ENCODE measurements at regions not wholly inside any gene's neighbourhood (a gene's known extent, or its start where the extent isn't known, plus 50 kb on each side); places are given as distances from the start of the nearest gene placed in this dataset.

DNA sequence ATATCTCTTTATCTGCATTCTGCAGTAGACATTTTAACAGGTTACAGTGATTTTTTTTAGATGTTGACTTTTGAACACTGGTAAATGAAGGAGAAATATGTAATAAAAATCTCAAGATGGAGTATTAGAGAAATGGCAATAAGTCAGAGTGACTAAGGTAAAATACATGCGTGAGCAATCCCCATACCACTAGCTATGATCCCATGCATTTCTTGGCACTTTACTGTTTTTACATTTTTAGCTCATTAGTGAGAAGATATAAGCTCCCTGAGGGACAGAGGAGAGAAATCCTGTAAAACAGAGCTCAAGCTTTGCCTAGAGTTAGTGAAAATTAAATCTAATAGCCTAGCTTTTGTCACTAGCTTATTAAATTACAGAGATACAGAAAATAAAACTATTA is 181.9 kb upstream of the TRPM3 start:
- Histone ChIP-seq H3K9me3 (ENCODE audit: low read length) (no peaks in the 10 kb centered on the region), H3K4me2 (ENCODE audit: low read length) (no peak overlapping the region), H3K4me1 (ENCODE audit: insufficient read depth, low read length) (no peaks in the 10 kb centered on the region), H3K27ac (ENCODE audit: low read length) (no peak overlapping the region), H3K4me3 (ENCODE audit: low read length) (no peak overlapping the region), H3K79me2 (ENCODE audit: low read length) (no peaks in the 10 kb centered on the region), H2AFZ (ENCODE audit: low read length) (no peak overlapping the region), H3F3A (ENCODE audit: low read length, unreplicated experiment) (no peaks in the 10 kb centered on the region), H4K20me1 (ENCODE audit: low read length) (no peaks in the 10 kb centered on the region), H3K36me3 (ENCODE audit: low read depth, low read length) (no peaks in the 10 kb centered on the region), H3K27me3 (ENCODE audit: low read length) (peaks cover 7% of the 10 kb centered on the region; the same call in 1 of the 2 replicates), H3K9me2 (replicated peaks; ENCODE audit: low read length) (no peaks in the 10 kb centered on the region), H3K9ac (ENCODE audit: low read length) (no peak overlapping the region)
- BruUV-seq (replicated peaks): no TSS peak
- TF ChIP-seq EZH2phosphoT487 (IDR thresholded peaks at IDR 0.05; ENCODE audit: borderline replicate concordance, low read length) (no peak), EZH2 (IDR thresholded peaks at IDR 0.05; ENCODE audit: low read length, unreplicated experiment) (no peak)
- TF ChIP-seq, protein P1, sequence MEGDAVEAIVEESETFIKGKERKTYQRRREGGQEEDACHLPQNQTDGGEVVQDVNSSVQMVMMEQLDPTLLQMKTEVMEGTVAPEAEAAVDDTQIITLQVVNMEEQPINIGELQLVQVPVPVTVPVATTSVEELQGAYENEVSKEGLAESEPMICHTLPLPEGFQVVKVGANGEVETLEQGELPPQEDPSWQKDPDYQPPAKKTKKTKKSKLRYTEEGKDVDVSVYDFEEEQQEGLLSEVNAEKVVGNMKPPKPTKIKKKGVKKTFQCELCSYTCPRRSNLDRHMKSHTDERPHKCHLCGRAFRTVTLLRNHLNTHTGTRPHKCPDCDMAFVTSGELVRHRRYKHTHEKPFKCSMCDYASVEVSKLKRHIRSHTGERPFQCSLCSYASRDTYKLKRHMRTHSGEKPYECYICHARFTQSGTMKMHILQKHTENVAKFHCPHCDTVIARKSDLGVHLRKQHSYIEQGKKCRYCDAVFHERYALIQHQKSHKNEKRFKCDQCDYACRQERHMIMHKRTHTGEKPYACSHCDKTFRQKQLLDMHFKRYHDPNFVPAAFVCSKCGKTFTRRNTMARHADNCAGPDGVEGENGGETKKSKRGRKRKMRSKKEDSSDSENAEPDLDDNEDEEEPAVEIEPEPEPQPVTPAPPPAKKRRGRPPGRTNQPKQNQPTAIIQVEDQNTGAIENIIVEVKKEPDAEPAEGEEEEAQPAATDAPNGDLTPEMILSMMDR (conservative IDR thresholded peaks at IDR 0.05; ENCODE audit: low read depth, low read length): no peak
- ATAC-seq (no peak), DNase-seq (no peak)
- ChIA-PET CTCF (interaction anchor here (0.7 kb wide), 1 partner anchor 18 kb away, joined by 3 read pairs; no protein-coding TSS in a partner anchor), POLR2A (ENCODE audit: unreplicated experiment) (no interaction called here)
- intact Hi-C loops (cut with micrococcal nuclease): no loop called here

DNA sequence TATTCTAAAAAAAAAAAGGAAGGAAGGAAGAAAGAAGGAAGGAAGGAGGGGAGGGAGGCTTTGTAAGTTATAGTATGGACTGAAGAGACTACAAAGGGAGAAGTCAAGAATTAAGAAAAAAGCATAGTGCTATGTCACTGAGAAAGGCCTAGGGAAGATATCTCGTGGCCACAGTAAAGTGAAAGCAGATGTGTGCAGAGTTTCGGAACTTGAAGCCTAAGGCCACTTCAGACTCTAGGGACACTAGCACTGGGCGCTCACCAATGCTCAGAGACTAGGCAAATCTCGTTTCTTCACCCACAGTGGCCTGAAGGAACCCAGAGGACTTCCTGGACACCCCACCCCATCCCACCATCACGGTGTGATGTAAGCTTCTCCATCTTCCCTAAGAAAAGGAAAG is 181.4 kb upstream of the TRPM3 start:
- Histone ChIP-seq H3K27ac (ENCODE audit: low read length) (no peak overlapping the region), H3K79me2 (ENCODE audit: low read length) (no peaks in the 10 kb centered on the region), H3K9me3 (ENCODE audit: low read length) (no peaks in the 10 kb centered on the region), H3K27me3 (ENCODE audit: low read length) (peaks cover 7% of the 10 kb centered on the region; the same call in 1 of the 2 replicates), H3K4me3 (ENCODE audit: low read length) (no peak overlapping the region), H2AFZ (ENCODE audit: low read length) (no peak overlapping the region), H3K4me2 (ENCODE audit: low read length) (no peak overlapping the region), H4K20me1 (ENCODE audit: low read length) (no peaks in the 10 kb centered on the region), H3K4me1 (ENCODE audit: insufficient read depth, low read length) (no peaks in the 10 kb centered on the region), H3F3A (ENCODE audit: low read length, unreplicated experiment) (no peaks in the 10 kb centered on the region), H3K9me2 (replicated peaks; ENCODE audit: low read length) (no peaks in the 10 kb centered on the region), H3K36me3 (ENCODE audit: low read depth, low read length) (no peaks in the 10 kb centered on the region), H3K9ac (ENCODE audit: low read length) (no peak overlapping the region)
- ChIA-PET CTCF (no interaction called here), POLR2A (ENCODE audit: unreplicated experiment) (no interaction called here)
- ATAC-seq: no peak
- no TSS peak for BruUV-seq (replicated peaks)
- no peak for TF ChIP-seq EZH2phosphoT487 (IDR thresholded peaks at IDR 0.05; ENCODE audit: borderline replicate concordance, low read length)
- no peak for TF ChIP-seq EZH2 (IDR thresholded peaks at IDR 0.05; ENCODE audit: low read length, unreplicated experiment)
- TF ChIP-seq, protein P1 (conservative IDR thresholded peaks at IDR 0.05; ENCODE audit: low read depth, low read length): no peak
- no peak for DNase-seq
- intact Hi-C loops (cut with micrococcal nuclease): no loop called here

GRCh38 chr9:71295928-71296327 is 174.5 kb upstream of the TRPM3 start:
- H3K4me3 ChIP-seq (ENCODE audit: low read length): no peak overlapping the region
- no peaks in the 10 kb centered on the region for H3K9me2 ChIP-seq (replicated peaks; ENCODE audit: low read length)
- no peak for DNase-seq
- no peaks in the 10 kb centered on the region for H3K4me1 ChIP-seq (ENCODE audit: insufficient read depth, low read length)
- no peak for ATAC-seq
- H3F3A ChIP-seq (ENCODE audit: low read length, unreplicated experiment): no peaks in the 10 kb centered on the region
- no peaks in the 10 kb centered on the region for H3K27me3 ChIP-seq (ENCODE audit: low read length)
- H3K36me3 ChIP-seq (ENCODE audit: low read depth, low read length): no peaks in the 10 kb centered on the region
- no peak overlapping the region for H3K4me2 ChIP-seq (ENCODE audit: low read length)
- ChIA-PET CTCF (no interaction called here), POLR2A (ENCODE audit: unreplicated experiment) (no interaction called here)
- TF ChIP-seq EZH2phosphoT487 (IDR thresholded peaks at IDR 0.05; ENCODE audit: borderline replicate concordance, low read length): no peak
- TF ChIP-seq EZH2 (IDR thresholded peaks at IDR 0.05; ENCODE audit: low read length, unreplicated experiment): no peak
- TF ChIP-seq, protein P1 (conservative IDR thresholded peaks at IDR 0.05; ENCODE audit: low read depth, low read length): no peak
- H3K79me2 ChIP-seq (ENCODE audit: low read length): no peaks in the 10 kb centered on the region
- H3K27ac ChIP-seq (ENCODE audit: low read length): no peak overlapping the region
- H4K20me1 ChIP-seq (ENCODE audit: low read length): no peaks in the 10 kb centered on the region
- no peak overlapping the region for H2AFZ ChIP-seq (ENCODE audit: low read length)
- no TSS peak for BruUV-seq (replicated peaks)
- H3K9me3 ChIP-seq (ENCODE audit: low read length): no peaks in the 10 kb centered on the region
- H3K9ac ChIP-seq (ENCODE audit: low read length): no peak overlapping the region
- intact Hi-C loops (cut with micrococcal nuclease): no loop called here

Data from PC-3 (cell line).